GM21360 (cell line): ENCODE measurements at regions not wholly inside any gene's neighbourhood (a gene's known extent, or its start where the extent isn't known, plus 50 kb on each side); places are given as distances from the start of the nearest gene placed in this dataset.
"Not testable (repeated sequence)": the region's sequence is repeated elsewhere in the genome, so short reads cannot be mapped to it uniquely, and the experiment has no call there.

ENCODE experiments used
- ATAC-seq: cut with Tn5 transposase; IDR thresholded peaks from one replicate; pipeline ENCODE4 v1.9.1; 2021; ENCODE audit warnings: mild to moderate bottlenecking, moderate library complexity; ENCODE audit not compliant: unreplicated experiment

GRCh38 chr7:91455411-91455810 is 191.2 kb downstream of the FZD1 start:
- ATAC-seq, result no peak

DNA sequence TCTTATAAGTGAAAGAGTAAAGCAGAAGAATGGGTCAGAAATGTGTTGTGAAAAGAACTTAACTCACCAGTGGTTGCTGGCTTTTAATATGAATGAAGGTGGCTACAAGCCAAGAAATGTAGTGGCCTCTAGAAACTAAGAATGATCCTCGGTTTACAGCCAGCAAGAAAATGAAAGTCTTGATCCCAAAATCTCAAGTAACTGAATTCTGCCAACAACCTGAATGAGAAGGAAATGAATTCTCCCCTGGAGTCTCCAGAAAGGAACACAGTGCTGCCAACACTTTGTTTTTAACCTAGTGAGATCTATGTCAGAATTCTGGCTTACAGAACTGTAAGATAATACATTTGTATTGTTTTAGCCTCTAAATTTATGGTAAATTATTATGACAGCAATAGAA is 193.0 kb downstream of the FZD1 start:
- ATAC-seq, result no peak

DNA sequence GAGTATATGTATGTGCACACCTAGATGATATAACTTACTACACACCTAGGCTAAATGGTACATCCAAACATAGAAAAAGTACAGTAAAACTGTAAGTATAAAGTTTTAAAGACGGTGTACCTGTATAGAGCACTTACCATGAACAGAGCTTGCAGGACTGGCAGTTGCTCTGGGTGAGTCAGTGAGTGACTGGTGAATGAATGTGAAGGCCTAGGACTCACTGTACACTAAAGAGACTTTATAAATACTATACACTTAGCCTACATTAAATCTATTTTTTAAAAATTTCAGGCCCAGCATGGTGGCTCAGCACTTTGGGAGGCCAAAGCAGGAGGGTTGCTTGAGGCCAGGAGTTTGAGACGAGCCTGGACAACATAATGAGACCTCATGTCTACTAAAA is 195.3 kb downstream of the FZD1 start:
- no peak for ATAC-seq

DNA sequence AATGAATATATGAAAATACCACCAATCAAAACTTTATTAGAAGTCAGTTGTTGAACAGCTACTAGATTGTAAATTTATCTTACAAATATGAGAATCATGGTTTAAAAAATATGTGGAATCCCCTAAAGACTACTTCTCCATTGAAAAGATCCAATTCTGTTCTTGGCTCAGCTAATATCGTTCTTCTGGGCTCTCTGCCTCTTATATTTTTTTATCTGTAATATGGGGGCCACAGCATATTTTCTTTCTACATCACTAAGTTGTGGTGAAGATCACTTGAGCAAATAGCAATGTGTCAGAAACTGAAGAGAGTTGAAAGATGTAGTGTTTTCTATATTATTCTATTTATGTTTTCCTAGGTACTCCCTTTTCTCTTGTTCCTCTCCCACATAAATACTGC is 198.1 kb downstream of the FZD1 start:
- ATAC-seq, result no peak

GRCh38 chr7:91463330-91463729 is 199.1 kb downstream of the FZD1 start:
- no peak for ATAC-seq

- no peak for ATAC-seq
Observed at GRCh38 chr7:91465595-91466061, 201.4 kb downstream of the FZD1 start.

- ATAC-seq, result no peak
Observed at GRCh38 chr7:91468256-91468655, 204.0 kb downstream of the FZD1 start.

GRCh38 chr7:91473619-91474018 is 209.4 kb downstream of the FZD1 start:
- no peak for ATAC-seq

- no peak for ATAC-seq
Observed at GRCh38 chr7:91474074-91474473, 209.8 kb downstream of the FZD1 start.

- not testable (repeated sequence) for ATAC-seq
Observed at GRCh38 chr7:91480470-91480869, 216.2 kb downstream of the FZD1 start.

- ATAC-seq, result no peak
Observed at GRCh38 chr7:91491868-91492267, 227.6 kb downstream of the FZD1 start.

DNA sequence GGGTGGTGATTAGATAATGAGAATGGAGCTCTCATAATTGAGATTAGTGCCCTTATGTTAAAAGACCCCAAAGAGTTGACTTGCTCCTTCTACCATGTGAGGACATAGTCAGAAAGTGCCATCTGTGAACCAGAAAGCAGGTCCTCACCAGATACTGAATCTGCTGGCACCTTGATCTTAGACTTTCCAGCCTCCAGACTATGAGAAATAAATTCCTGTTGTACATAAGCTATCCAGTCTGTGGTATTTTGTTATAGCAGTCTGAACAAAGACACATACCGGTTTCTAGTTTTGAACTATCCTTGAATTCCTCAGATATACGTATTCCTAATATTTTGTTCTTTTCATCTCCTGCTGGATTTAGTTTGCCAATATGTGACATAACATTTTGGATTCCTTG is 228.1 kb downstream of the FZD1 start:
- ATAC-seq, result no peak

- no peak for ATAC-seq
Observed at GRCh38 chr7:91492773-91493172, 228.5 kb downstream of the FZD1 start.

DNA sequence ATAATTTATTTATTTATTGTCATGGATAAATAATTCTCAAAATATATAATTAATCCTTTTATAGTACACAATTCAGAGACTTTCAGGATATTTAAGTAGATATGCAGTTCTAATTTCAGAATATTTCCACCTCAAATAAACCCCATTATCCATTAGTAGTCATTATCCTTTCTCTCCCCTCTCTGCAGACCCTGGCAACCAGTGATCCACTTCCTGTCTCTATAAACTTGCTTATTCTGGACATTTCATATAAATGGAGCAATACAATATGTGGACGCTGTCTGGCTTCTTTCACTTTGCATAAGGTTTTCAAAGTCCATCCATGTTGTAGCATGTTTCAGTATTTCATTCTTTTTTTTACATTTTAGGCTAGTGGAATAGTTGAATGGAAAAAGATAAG is 230.2 kb downstream of the FZD1 start:
- no peak for ATAC-seq

GRCh38 chr7:91496251-91496820 is 232.1 kb downstream of the FZD1 start:
- no peak for ATAC-seq

DNA sequence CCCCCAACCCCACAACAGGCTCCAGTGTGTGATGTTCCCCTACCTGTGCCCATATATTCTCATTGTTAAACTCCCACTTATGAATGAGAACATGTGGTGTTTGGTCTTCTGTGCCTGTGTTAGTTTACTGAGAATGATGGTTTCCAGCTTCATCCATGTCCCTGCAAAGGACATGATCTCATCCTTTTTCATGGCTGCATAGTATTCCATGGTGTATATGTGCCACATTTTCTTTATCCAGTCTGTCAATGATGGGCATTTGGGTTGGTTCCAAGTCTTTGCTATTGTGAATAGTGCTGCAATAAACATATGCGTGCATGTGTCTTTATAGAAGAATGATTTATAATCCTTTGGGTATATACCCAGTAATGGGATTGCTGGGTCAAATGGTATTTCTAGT is 233.0 kb downstream of the FZD1 start:
- ATAC-seq, result not testable (repeated sequence)

- no peak for ATAC-seq
Observed at GRCh38 chr7:91503934-91504555, 239.8 kb downstream of the FZD1 start.

- ATAC-seq, result no peak
Observed at GRCh38 chr7:91504919-91505318, 240.7 kb downstream of the FZD1 start.

DNA sequence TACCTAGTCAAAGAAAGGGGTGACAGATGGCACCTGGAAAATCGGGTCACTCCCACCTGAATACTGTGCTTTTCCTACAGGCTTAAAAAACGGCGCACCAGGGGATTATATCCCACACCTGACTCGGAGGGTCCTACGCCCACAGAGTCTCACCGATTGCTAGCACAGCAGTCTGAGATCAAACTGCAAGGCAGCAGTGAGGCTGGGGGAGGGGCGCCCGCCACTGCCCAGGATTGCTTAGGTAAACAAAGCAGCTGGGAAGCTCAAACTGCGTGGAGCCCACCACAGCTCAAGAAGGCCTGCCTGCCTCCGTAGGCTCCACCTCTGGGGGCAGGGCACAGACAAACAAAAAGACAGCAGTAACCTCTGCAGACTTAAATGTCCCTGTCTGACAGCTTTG is 242.7 kb downstream of the FZD1 start:
- ATAC-seq, result not testable (repeated sequence)

DNA sequence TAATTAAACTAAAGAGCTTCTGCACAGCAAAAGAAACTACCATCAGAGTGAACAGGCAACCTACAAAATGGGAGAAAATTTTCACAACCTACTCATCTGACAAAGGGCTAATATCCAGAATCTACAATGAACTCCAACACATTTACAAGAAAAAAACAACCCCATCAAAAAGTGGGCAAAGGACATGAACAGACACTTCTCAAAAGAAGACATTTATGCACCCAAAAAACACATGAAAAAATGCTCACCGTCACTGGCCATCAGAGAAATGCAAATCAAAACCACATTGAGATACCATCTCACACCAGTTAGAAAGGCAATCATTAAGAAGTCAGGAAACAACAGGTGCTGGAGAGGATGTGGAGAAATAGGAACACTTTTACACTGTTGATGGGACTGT is 247.6 kb downstream of the FZD1 start:
- ATAC-seq, result not testable (repeated sequence)

- no peak for ATAC-seq
Observed at GRCh38 chr7:91512958-91513357, 248.7 kb downstream of the FZD1 start.

- no peak for ATAC-seq
Observed at GRCh38 chr7:91514591-91514990, 250.4 kb downstream of the FZD1 start.

GRCh38 chr7:91515961-91516360 is 251.7 kb downstream of the FZD1 start:
- no peak for ATAC-seq
